Embryonic facial prominence (tissue), 1 donor: ENCODE measurements at regions not wholly inside any gene's neighbourhood (a gene's known extent, or its start where the extent isn't known, plus 50 kb on each side); places are given as distances from the start of the nearest gene placed in this dataset.
"Not testable (repeated sequence)": the region's sequence is repeated elsewhere in the genome, so short reads cannot be mapped to it uniquely, and the experiment has no call there.

Source experiments
- DNase-seq: peaks from one replicate; pipeline ENCODE4 v3.0.0-alpha.2; 2016; ENCODE audit errors: extremely low spot score

- no peak for DNase-seq
Measured at GRCh38 chr1:102661481-102661880, 446.8 kb downstream of the COL11A1 start.

- DNase-seq: not testable (repeated sequence)
Measured at GRCh38 chr1:102659876-102660483, 448.3 kb downstream of the COL11A1 start.

GRCh38 chr1:102655034-102655433, 453.3 kb downstream of the COL11A1 start:
- no peak for DNase-seq

GRCh38 chr1:102640872-102641271, 467.4 kb downstream of the COL11A1 start:
- no peak for DNase-seq

GRCh38 chr1:102640312-102640711, 468.0 kb downstream of the COL11A1 start:
- no peak for DNase-seq

GRCh38 chr1:102631691-102632090, 476.6 kb downstream of the COL11A1 start:
- DNase-seq: no peak

- no peak for DNase-seq
Measured at GRCh38 chr1:102630041-102630440, 478.3 kb downstream of the COL11A1 start.

- no peak for DNase-seq
Measured at GRCh38 chr1:102628109-102628613, 480.2 kb downstream of the COL11A1 start.

GRCh38 chr1:102627145-102627544, 481.2 kb downstream of the COL11A1 start:
- no peak for DNase-seq

GRCh38 chr1:102615896-102616295, 492.4 kb downstream of the COL11A1 start:
- no peak for DNase-seq

- DNase-seq: no peak
Measured at GRCh38 chr1:102595106-102595505, 513.2 kb downstream of the COL11A1 start.

- no peak for DNase-seq
Measured at GRCh38 chr1:102593276-102593675, 515.0 kb downstream of the COL11A1 start.

GRCh38 chr1:102588536-102588935, 519.8 kb downstream of the COL11A1 start:
- DNase-seq: no peak

GRCh38 chr1:102586022-102586421, 522.3 kb downstream of the COL11A1 start:
- no peak for DNase-seq

- no peak for DNase-seq
Measured at GRCh38 chr1:102580806-102581205, 527.5 kb downstream of the COL11A1 start.

GRCh38 chr1:102578804-102579203, 529.5 kb downstream of the COL11A1 start:
- DNase-seq: no peak

- no peak for DNase-seq
Measured at GRCh38 chr1:102572637-102573036, 535.7 kb downstream of the COL11A1 start.

GRCh38 chr1:102566182-102566581, 542.1 kb downstream of the COL11A1 start:
- DNase-seq: no peak

GRCh38 chr1:102562380-102562779, 545.9 kb downstream of the COL11A1 start:
- DNase-seq: no peak

- no peak for DNase-seq
Measured at GRCh38 chr1:102550729-102551384, 554.1 kb upstream of the OLFM3 start.

- DNase-seq: peak; percentile 11
Measured at GRCh38 chr1:102546251-102546650, 549.5 kb upstream of the OLFM3 start.

GRCh38 chr1:102535829-102536505, 539.2 kb upstream of the OLFM3 start:
- no peak for DNase-seq

- no peak for DNase-seq
Measured at GRCh38 chr1:102531036-102531435, 534.3 kb upstream of the OLFM3 start.
